ENCODE measurements at regions not wholly inside any gene's neighbourhood (a gene's known extent, or its start where the extent isn't known, plus 50 kb on each side); places are given as distances from the start of the nearest gene placed in this dataset.

DNA sequence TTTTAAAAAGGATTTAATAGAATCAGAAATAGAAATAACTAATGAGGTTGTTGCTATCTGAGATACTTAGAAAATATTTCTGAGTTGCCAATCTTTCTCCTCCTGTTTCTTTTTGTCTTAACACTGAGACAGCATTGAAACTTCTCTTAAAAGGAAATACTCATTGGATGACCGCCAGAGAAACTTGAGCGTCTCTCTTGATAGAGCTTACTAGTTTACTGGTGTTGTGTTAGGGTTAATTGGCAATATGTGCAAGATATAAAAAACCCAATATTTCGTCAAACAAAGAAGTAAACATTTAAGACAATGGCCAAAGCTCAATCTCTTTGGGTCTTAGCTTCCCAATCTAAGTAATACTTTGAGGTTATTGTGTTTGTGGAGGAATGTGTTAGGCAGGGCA, 176.4 kb upstream of the CHD1 start:
- TF ChIP-seq, protein P1, sequence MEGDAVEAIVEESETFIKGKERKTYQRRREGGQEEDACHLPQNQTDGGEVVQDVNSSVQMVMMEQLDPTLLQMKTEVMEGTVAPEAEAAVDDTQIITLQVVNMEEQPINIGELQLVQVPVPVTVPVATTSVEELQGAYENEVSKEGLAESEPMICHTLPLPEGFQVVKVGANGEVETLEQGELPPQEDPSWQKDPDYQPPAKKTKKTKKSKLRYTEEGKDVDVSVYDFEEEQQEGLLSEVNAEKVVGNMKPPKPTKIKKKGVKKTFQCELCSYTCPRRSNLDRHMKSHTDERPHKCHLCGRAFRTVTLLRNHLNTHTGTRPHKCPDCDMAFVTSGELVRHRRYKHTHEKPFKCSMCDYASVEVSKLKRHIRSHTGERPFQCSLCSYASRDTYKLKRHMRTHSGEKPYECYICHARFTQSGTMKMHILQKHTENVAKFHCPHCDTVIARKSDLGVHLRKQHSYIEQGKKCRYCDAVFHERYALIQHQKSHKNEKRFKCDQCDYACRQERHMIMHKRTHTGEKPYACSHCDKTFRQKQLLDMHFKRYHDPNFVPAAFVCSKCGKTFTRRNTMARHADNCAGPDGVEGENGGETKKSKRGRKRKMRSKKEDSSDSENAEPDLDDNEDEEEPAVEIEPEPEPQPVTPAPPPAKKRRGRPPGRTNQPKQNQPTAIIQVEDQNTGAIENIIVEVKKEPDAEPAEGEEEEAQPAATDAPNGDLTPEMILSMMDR (IDR thresholded peaks at IDR 0.05 in 2 of 3, conservative IDR thresholded peaks at IDR 0.05 in 1 of 3; ENCODE audit: borderline replicate concordance in 1 of 3, insufficient read depth in 1 of 3, low read depth in 2 of 3, low read length in 2 of 3), result no peak
- TF ChIP-seq POLR2A (IDR thresholded peaks at IDR 0.05; ENCODE audit: borderline replicate concordance, extremely low read depth, insufficient read depth, insufficient read length) (no peak), EZH2 (IDR thresholded peaks at IDR 0.05) (no peak), SIN3A (IDR thresholded peaks at IDR 0.05; ENCODE audit: low read depth) (no peak), POLR2AphosphoS5 (IDR thresholded peaks at IDR 0.05; ENCODE audit: low read depth, low read length) (no peak), SP1 (IDR thresholded peaks at IDR 0.05; ENCODE audit: low read depth) (no peak), FOSL1 (IDR thresholded peaks at IDR 0.05; ENCODE audit: low read depth) (no peak), EGR1 (IDR thresholded peaks at IDR 0.05; ENCODE audit: low read depth) (no peak), EZH2phosphoT487 (IDR thresholded peaks at IDR 0.05; ENCODE audit: borderline replicate concordance) (no peak), TCF7L2 (IDR thresholded peaks at IDR 0.05; ENCODE audit: borderline replicate concordance, extremely low read depth, insufficient read depth, insufficient read length) (no peak), ZNF274 (IDR thresholded peaks at IDR 0.05; ENCODE audit: low read depth, low read length) (no peak), JUND (IDR thresholded peaks at IDR 0.05) (no peak)
- TF ChIP-seq, protein P2, sequence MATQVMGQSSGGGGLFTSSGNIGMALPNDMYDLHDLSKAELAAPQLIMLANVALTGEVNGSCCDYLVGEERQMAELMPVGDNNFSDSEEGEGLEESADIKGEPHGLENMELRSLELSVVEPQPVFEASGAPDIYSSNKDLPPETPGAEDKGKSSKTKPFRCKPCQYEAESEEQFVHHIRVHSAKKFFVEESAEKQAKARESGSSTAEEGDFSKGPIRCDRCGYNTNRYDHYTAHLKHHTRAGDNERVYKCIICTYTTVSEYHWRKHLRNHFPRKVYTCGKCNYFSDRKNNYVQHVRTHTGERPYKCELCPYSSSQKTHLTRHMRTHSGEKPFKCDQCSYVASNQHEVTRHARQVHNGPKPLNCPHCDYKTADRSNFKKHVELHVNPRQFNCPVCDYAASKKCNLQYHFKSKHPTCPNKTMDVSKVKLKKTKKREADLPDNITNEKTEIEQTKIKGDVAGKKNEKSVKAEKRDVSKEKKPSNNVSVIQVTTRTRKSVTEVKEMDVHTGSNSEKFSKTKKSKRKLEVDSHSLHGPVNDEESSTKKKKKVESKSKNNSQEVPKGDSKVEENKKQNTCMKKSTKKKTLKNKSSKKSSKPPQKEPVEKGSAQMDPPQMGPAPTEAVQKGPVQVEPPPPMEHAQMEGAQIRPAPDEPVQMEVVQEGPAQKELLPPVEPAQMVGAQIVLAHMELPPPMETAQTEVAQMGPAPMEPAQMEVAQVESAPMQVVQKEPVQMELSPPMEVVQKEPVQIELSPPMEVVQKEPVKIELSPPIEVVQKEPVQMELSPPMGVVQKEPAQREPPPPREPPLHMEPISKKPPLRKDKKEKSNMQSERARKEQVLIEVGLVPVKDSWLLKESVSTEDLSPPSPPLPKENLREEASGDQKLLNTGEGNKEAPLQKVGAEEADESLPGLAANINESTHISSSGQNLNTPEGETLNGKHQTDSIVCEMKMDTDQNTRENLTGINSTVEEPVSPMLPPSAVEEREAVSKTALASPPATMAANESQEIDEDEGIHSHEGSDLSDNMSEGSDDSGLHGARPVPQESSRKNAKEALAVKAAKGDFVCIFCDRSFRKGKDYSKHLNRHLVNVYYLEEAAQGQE (IDR thresholded peaks at IDR 0.05; ENCODE audit: low read depth), result no peak
